Endodermal cell (in vitro differentiated cells): ENCODE measurements at regions not wholly inside any gene's neighbourhood (a gene's known extent, or its start where the extent isn't known, plus 50 kb on each side); places are given as distances from the start of the nearest gene placed in this dataset.

Experiments
- DNase-seq: peaks from one replicate; pipeline ENCODE4 v3.0.0-alpha.2; 2017
- H3K27ac ChIP-seq: 2 replicates; pipeline ENCODE4 v1.5.1; 2013; ENCODE audit warnings: mild to moderate bottlenecking, low read depth, low read length, moderate library complexity
- H3K27me3 ChIP-seq: 2 replicates; pipeline ENCODE4 v1.6.1; 2013; ENCODE audit warnings: mild to moderate bottlenecking, low read length, moderate library complexity; ENCODE audit not compliant: insufficient read depth, control insufficient read depth, poor library complexity, severe bottlenecking
- H3K36me3 ChIP-seq: 2 replicates; pipeline ENCODE4 v1.7.0; 2013; ENCODE audit warnings: mild to moderate bottlenecking, low read length, moderate library complexity; ENCODE audit not compliant: control insufficient read depth, insufficient read depth
- H3K4me1 ChIP-seq: one replicate; pipeline ENCODE4 v1.7.0; 2013; ENCODE audit warnings: low read length; ENCODE audit not compliant: control insufficient read depth, insufficient read depth
- H3K4me3 ChIP-seq: 2 replicates; pipeline ENCODE4 v1.5.1; 2013; ENCODE audit warnings: mild to moderate bottlenecking, low read length, moderate library complexity
- H3K9ac ChIP-seq: 2 replicates; pipeline ENCODE4 v1.6.1; 2013; ENCODE audit warnings: mild to moderate bottlenecking, low read length, moderate library complexity; ENCODE audit not compliant: poor library complexity, severe bottlenecking; ENCODE audit errors: extremely low read depth
- H3K9me3 ChIP-seq: 2 replicates; pipeline ENCODE4 v1.6.1; 2013; ENCODE audit warnings: mild to moderate bottlenecking, low read length, moderate library complexity; ENCODE audit not compliant: control insufficient read depth
- H3K27ac Mint-ChIP-seq: 2 replicates; pipeline ENCODE4 v1.8.0; 2020; ENCODE audit warnings: mixed read lengths
- H3K27me3 Mint-ChIP-seq: 2 replicates; pipeline ENCODE4 v1.8.0; 2021; ENCODE audit warnings: mild to moderate bottlenecking, mixed read lengths; ENCODE audit not compliant: insufficient read depth
- H3K36me3 Mint-ChIP-seq: 2 replicates; pipeline ENCODE4 v1.8.0; 2020; ENCODE audit warnings: low read depth, mixed read lengths
- H3K4me1 Mint-ChIP-seq: 2 replicates; pipeline ENCODE4 v1.8.0; 2020; ENCODE audit warnings: mixed read lengths
- H3K4me3 Mint-ChIP-seq: 2 replicates; pipeline ENCODE4 v1.8.0; 2020; ENCODE audit warnings: mild to moderate bottlenecking, moderate library complexity, mixed read lengths
- H3K9me3 Mint-ChIP-seq: 2 replicates; pipeline ENCODE4 v1.8.0; 2020; ENCODE audit warnings: mild to moderate bottlenecking, mixed read lengths
- WGBS, 2 experiments: methylation state at CpG; one replicate each; pipeline versions ENCODE4 v1.1.5 to v1.1.7; 2013; ENCODE audit warnings: missing lambda C conversion rate in 2 of 2, mixed read lengths in 1 of 2; ENCODE audit not compliant: insufficient coverage in 1 of 2, insufficient read length in 1 of 2; 5-methylcytosine and 5-hydroxymethylcytosine counted together
- TF ChIP-seq, protein P1 (sequence below): fragments of 200-600 bp; sonication (generic); conservative IDR thresholded peaks from 2 replicates; pipeline ENCODE4 v1.5.0; 2021; ENCODE audit warnings: antibody characterized with exemption, mild to moderate bottlenecking

DNA sequence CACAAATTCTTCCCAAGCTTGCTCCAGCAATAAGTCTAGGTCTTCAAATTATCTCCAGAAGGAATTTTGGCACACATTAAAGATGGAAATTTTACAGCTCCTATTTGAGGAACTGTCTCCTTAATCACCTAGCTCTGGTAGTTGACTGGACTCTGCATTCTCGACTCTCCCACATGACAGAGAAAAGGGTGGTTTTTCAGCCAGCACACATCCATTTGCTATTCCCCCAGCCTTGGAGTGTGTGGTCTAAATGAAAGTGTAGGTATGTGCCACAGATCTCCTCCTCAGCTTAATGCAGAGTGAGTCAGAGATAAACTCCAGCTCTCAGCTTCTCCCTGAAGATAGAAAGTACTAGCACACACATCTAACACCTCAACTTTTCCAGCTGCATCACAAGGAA is 62.2 kb upstream of the ALCAM start:
- TF ChIP-seq, protein P1, sequence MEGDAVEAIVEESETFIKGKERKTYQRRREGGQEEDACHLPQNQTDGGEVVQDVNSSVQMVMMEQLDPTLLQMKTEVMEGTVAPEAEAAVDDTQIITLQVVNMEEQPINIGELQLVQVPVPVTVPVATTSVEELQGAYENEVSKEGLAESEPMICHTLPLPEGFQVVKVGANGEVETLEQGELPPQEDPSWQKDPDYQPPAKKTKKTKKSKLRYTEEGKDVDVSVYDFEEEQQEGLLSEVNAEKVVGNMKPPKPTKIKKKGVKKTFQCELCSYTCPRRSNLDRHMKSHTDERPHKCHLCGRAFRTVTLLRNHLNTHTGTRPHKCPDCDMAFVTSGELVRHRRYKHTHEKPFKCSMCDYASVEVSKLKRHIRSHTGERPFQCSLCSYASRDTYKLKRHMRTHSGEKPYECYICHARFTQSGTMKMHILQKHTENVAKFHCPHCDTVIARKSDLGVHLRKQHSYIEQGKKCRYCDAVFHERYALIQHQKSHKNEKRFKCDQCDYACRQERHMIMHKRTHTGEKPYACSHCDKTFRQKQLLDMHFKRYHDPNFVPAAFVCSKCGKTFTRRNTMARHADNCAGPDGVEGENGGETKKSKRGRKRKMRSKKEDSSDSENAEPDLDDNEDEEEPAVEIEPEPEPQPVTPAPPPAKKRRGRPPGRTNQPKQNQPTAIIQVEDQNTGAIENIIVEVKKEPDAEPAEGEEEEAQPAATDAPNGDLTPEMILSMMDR: no peak
- H3K27ac Mint-ChIP-seq: no peak overlapping the region
- no peaks in the 10 kb centered on the region for H3K36me3 Mint-ChIP-seq
- H3K36me3 ChIP-seq: no peaks in the 10 kb centered on the region
- H3K27ac ChIP-seq: no peak overlapping the region
- H3K4me1 ChIP-seq: no peaks in the 10 kb centered on the region
- no peaks in the 10 kb centered on the region for H3K27me3 ChIP-seq
- H3K27me3 Mint-ChIP-seq: no peaks in the 10 kb centered on the region
- WGBS, 2 experiments: 93% methylated on average over 1 of the region's 1 CpG; no CpG with 5 or more reads in 1 of the 2 experiments
- H3K9me3 ChIP-seq: peaks cover 13% of the 10 kb centered on the region
- H3K4me1 Mint-ChIP-seq: no peaks in the 10 kb centered on the region
- no peak overlapping the region for H3K9ac ChIP-seq
- H3K4me3 ChIP-seq: no peak overlapping the region
- DNase-seq: no peak
- peaks cover 11% of the 10 kb centered on the region for H3K9me3 Mint-ChIP-seq
- H3K4me3 Mint-ChIP-seq: no peak overlapping the region

DNA sequence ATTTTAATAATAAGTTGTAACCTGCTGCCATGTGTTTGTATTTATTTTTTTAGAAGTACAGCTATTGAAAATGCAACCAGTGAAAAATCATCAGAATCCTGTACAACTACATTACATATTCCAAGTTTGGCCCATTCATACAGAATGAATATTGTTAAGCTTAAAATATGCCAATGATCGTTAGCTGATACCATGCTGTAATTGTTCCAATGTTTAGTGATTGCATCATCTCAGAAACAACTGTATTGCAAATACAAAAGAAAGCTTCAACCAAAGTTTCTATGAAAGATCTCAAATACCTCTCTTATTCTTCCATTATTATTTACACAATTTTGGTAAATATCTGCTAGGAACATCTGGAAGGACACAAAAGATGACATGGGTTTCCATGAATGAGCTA is 51.6 kb upstream of the ALCAM start:
- no peaks in the 10 kb centered on the region for H3K4me1 ChIP-seq
- Mint-ChIP-seq H3K9me3 (peaks cover 4% of the 10 kb centered on the region), H3K27me3 (no peaks in the 10 kb centered on the region), H3K36me3 (no peaks in the 10 kb centered on the region), H3K27ac (no peak overlapping the region), H3K4me1 (no peaks in the 10 kb centered on the region), H3K4me3 (no peak overlapping the region)
- no peak for DNase-seq
- TF ChIP-seq, protein P1: no peak
- H3K36me3 ChIP-seq: no peaks in the 10 kb centered on the region
- H3K9ac ChIP-seq: no peak overlapping the region
- H3K4me3 ChIP-seq: no peak overlapping the region
- no peak overlapping the region for H3K27ac ChIP-seq
- H3K9me3 ChIP-seq: no peaks in the 10 kb centered on the region
- H3K27me3 ChIP-seq: no peaks in the 10 kb centered on the region
- 100% methylated on average over 1 of the region's 1 CpG for WGBS, 2 experiments

DNA sequence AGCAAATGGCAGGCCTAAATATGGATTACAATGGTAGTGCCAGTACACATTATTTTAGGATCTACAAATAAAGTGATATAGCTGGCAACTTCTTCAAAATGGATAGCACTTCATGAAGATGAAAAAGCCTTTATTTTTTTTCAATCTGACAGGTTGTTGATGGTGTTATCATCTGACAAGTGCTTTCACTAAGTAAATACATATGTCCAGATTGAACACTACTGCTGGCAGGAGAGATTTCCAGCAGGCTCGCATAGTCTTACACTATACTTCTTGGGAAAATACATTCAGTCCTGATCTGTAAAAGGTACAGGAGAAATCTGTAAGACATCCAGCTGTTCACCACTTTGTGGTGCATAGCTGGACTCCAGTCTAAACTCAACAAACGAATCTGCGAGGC is 50.9 kb upstream of the ALCAM start:
- Mint-ChIP-seq H3K27ac (no peak overlapping the region), H3K4me3 (no peak overlapping the region), H3K27me3 (no peaks in the 10 kb centered on the region), H3K4me1 (no peaks in the 10 kb centered on the region), H3K36me3 (no peaks in the 10 kb centered on the region), H3K9me3 (peaks cover 4% of the 10 kb centered on the region)
- Histone ChIP-seq H3K9me3 (no peaks in the 10 kb centered on the region), H3K4me3 (no peak overlapping the region), H3K27ac (no peak overlapping the region), H3K27me3 (no peaks in the 10 kb centered on the region), H3K4me1 (no peaks in the 10 kb centered on the region), H3K36me3 (no peaks in the 10 kb centered on the region), H3K9ac (no peak overlapping the region)
- WGBS, 2 experiments: 94% methylated on average over 3 of the region's 3 CpGs; no CpG with 5 or more reads in 1 of the 2 experiments
- no peak for DNase-seq
- TF ChIP-seq, protein P1: no peak
